ENCODE measurements at regions not wholly inside any gene's neighbourhood (a gene's known extent, or its start where the extent isn't known, plus 50 kb on each side); places are given as distances from the start of the nearest gene placed in this dataset.

DNA sequence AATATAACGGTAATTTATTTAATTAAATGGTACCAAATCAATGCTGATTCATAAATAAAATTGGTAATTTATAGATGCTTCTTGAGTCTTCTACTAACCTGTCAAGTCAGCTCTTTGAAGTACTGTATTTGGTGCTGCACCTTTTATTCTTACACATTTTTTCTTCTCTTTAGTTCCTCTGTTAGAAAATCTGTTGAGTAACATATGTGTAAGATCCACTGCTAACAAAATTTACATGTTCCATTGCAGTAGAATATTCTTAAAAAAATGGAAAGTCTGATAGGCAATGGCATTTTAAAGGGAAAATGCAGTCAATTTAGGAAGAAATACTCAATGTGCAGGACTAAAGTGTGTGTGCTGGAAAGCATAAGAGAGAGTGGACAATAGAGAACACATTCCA lies 936.6 kb downstream of the ZPLD1 start:
- Histone ChIP-seq H3K36me3 (ENCODE audit: control insufficient read depth in 4 of 4, insufficient read depth in 4 of 4, low read length in 4 of 4) (no peaks in the 10 kb centered on the region), H3K27me3 (ENCODE audit: control insufficient read depth in 3 of 3, insufficient read depth in 3 of 3, low read length in 2 of 3) (no peaks in the 10 kb centered on the region), H3K9ac (ENCODE audit: insufficient read depth in 1 of 2, low read length in 2 of 2) (no peak overlapping the region), H3K4me1 (ENCODE audit: control insufficient read depth in 5 of 5, insufficient read depth in 5 of 5, low read length in 5 of 5) (no peaks in the 10 kb centered on the region), H3K27ac (ENCODE audit: low read depth in 1 of 2, low read length in 1 of 2) (no peak overlapping the region), H3K4me3 (no peak overlapping the region), H3K9me3 (ENCODE audit: control insufficient read depth in 4 of 4, insufficient read depth in 3 of 4, low read length in 3 of 4) (no peaks in the 10 kb centered on the region)
- ATAC-seq (ENCODE audit: insufficient read depth, low FRiP score) (no peak), DNase-seq (no peak)
- TF ChIP-seq, protein P1, sequence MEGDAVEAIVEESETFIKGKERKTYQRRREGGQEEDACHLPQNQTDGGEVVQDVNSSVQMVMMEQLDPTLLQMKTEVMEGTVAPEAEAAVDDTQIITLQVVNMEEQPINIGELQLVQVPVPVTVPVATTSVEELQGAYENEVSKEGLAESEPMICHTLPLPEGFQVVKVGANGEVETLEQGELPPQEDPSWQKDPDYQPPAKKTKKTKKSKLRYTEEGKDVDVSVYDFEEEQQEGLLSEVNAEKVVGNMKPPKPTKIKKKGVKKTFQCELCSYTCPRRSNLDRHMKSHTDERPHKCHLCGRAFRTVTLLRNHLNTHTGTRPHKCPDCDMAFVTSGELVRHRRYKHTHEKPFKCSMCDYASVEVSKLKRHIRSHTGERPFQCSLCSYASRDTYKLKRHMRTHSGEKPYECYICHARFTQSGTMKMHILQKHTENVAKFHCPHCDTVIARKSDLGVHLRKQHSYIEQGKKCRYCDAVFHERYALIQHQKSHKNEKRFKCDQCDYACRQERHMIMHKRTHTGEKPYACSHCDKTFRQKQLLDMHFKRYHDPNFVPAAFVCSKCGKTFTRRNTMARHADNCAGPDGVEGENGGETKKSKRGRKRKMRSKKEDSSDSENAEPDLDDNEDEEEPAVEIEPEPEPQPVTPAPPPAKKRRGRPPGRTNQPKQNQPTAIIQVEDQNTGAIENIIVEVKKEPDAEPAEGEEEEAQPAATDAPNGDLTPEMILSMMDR (IDR thresholded peaks at IDR 0.05; ENCODE audit: control extremely low read depth, extremely low read depth), result no peak
- 52 to 64% methylated on average over 1 of the region's 1 CpG for WGBS, 2 donors

DNA sequence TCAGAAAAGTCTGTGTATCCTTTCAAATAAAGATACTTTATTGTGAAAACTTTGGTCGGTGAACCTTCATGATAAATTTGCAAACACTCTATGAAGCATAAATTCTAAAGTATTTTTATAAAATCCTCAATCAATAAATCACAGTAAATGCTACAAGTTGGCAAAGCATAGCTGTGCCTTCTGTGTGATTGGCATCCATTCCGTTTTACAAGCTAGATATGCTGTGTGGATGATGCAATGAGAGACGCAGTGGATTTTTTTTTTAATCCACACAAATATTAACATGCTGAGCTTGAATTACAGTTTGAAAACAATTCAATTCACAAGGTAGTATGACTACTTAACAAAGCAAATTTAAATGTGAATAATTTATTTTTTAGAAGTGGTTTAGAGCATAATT lies 937.2 kb downstream of the ZPLD1 start:
- DNase-seq (no peak), ATAC-seq (ENCODE audit: insufficient read depth, low FRiP score) (no peak)
- Histone ChIP-seq H3K9me3 (ENCODE audit: control insufficient read depth in 4 of 4, insufficient read depth in 3 of 4, low read length in 3 of 4) (no peaks in the 10 kb centered on the region), H3K27ac (ENCODE audit: low read depth in 1 of 2, low read length in 1 of 2) (no peak overlapping the region), H3K4me3 (no peak overlapping the region), H3K4me1 (ENCODE audit: control insufficient read depth in 5 of 5, insufficient read depth in 5 of 5, low read length in 5 of 5) (no peaks in the 10 kb centered on the region), H3K9ac (ENCODE audit: insufficient read depth in 1 of 2, low read length in 2 of 2) (no peak overlapping the region), H3K36me3 (ENCODE audit: control insufficient read depth in 4 of 4, insufficient read depth in 4 of 4, low read length in 4 of 4) (no peaks in the 10 kb centered on the region), H3K27me3 (ENCODE audit: control insufficient read depth in 3 of 3, insufficient read depth in 3 of 3, low read length in 2 of 3) (no peaks in the 10 kb centered on the region)
- 67 to 79% methylated on average over 3 of the region's 3 CpGs for WGBS, 2 donors
- TF ChIP-seq, protein P1 (IDR thresholded peaks at IDR 0.05; ENCODE audit: control extremely low read depth, extremely low read depth), result no peak

DNA sequence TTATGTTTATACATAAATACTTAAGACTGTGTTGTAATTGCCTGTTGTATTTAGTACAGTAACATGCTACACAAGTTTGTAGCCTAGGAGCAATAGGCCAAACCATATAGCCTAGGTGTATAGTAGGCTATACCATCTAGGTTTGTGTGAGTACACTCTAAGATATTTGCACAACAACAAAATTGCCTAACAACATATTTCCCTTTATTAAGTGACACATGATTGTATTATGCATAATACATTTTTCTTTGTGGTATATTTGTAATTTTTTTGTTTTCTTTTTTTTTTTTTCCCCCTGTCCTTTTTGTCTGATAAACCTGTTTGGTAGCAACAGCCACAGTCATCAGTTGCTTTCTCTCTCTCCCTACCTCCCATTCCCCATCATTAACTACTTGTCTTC lies 945.6 kb downstream of the ZPLD1 start:
- ATAC-seq (ENCODE audit: insufficient read depth, low FRiP score) (no peak), DNase-seq (no peak)
- H3K4me3 ChIP-seq, result no peak overlapping the region
- H3K27me3 ChIP-seq (ENCODE audit: control insufficient read depth in 3 of 3, insufficient read depth in 3 of 3, low read length in 2 of 3), result no peaks in the 10 kb centered on the region
- H3K27ac ChIP-seq (ENCODE audit: low read depth in 1 of 2, low read length in 1 of 2), result no peak overlapping the region
- no peaks in the 10 kb centered on the region for H3K4me1 ChIP-seq (ENCODE audit: control insufficient read depth in 5 of 5, insufficient read depth in 5 of 5, low read length in 5 of 5)
- H3K9me3 ChIP-seq (ENCODE audit: control insufficient read depth in 4 of 4, insufficient read depth in 3 of 4, low read length in 3 of 4), result no peaks in the 10 kb centered on the region
- no peaks in the 10 kb centered on the region for H3K36me3 ChIP-seq (ENCODE audit: control insufficient read depth in 4 of 4, insufficient read depth in 4 of 4, low read length in 4 of 4)
- H3K9ac ChIP-seq (ENCODE audit: insufficient read depth in 1 of 2, low read length in 2 of 2), result no peak overlapping the region
- TF ChIP-seq, protein P1 (IDR thresholded peaks at IDR 0.05; ENCODE audit: control extremely low read depth, extremely low read depth), result no peak

DNA sequence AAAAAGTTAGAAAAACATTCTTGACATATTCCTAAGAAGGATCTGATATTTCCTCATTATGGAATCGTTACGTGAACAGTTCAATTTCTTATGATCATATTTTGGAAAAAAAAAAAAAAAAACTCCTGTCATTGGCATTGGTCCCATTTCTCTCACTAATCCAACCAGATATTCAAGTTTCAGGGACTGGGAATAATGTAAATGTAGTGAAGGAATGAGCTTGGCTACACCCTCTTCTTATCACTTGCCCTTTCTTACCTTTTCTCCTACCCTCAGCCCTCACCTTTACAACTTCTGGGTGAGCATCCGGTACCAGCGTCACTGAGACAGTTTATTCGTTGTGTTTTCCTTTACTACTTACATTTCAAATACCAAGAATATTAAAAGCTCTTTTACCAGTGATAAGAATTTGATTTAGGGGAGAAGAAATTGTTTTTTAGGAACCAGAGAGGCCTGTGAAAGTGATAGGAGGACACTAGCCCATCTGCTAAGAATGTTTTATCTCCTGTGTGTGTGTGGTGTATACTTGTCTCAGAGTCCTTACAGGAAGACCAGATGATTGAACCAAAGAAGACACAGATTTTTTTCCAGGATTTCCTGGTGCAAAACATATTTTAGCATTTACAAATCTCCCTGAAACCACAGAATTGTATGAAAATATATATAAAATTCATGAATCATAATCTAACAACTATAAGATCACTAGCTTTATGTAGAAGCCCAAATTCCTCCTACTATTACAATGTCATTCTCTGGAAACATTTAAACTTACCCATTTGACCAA lies 946.7 kb downstream of the ZPLD1 start:
- H3K36me3 ChIP-seq (ENCODE audit: control insufficient read depth in 4 of 4, insufficient read depth in 4 of 4, low read length in 4 of 4), result no peaks in the 10 kb centered on the region
- H3K4me1 ChIP-seq (ENCODE audit: control insufficient read depth in 5 of 5, insufficient read depth in 5 of 5, low read length in 5 of 5), result no peaks in the 10 kb centered on the region
- no peak for ATAC-seq (ENCODE audit: insufficient read depth, low FRiP score)
- H3K4me3 ChIP-seq, result no peak overlapping the region
- H3K27ac ChIP-seq (ENCODE audit: low read depth in 1 of 2, low read length in 1 of 2), result no peak overlapping the region
- TF ChIP-seq, protein P1 (IDR thresholded peaks at IDR 0.05; ENCODE audit: control extremely low read depth, extremely low read depth), result no peak
- no peak for DNase-seq
- 67 to 76% methylated on average over 5 of the region's 5 CpGs for WGBS, 2 donors
- H3K9ac ChIP-seq (ENCODE audit: insufficient read depth in 1 of 2, low read length in 2 of 2), result no peak overlapping the region
- no peaks in the 10 kb centered on the region for H3K27me3 ChIP-seq (ENCODE audit: control insufficient read depth in 3 of 3, insufficient read depth in 3 of 3, low read length in 2 of 3)
- H3K9me3 ChIP-seq (ENCODE audit: control insufficient read depth in 4 of 4, insufficient read depth in 3 of 4, low read length in 3 of 4), result no peaks in the 10 kb centered on the region

All from lung (tissue), 11 donors.